Activated CD4-positive, alpha-beta T cell treated with anti-CD3 and anti-CD28 coated beads for 4 hours (primary cell): ENCODE measurements at regions not wholly inside any gene's neighbourhood (a gene's known extent, or its start where the extent isn't known, plus 50 kb on each side); places are given as distances from the start of the nearest gene placed in this dataset.

Experiments used
- DNase-seq, 2 donors: peaks; one replicate each; pipeline ENCODE4 v3.0.0-alpha.2; 2020

- no peak for DNase-seq
Observed at GRCh38 chr1:58976294-58976693, 192.4 kb upstream of the JUN start.

- no peak for DNase-seq
Observed at GRCh38 chr1:58977598-58977997, 193.8 kb upstream of the JUN start.

- DNase-seq, result no peak
Observed at GRCh38 chr1:58978096-58978495, 194.2 kb upstream of the JUN start.

- no peak for DNase-seq
Observed at GRCh38 chr1:58979086-58979485, 195.2 kb upstream of the JUN start.

- no peak for DNase-seq
Observed at GRCh38 chr1:58979677-58980076, 195.8 kb upstream of the JUN start.

GRCh38 chr1:58981392-58981791 lies 197.5 kb upstream of the JUN start:
- DNase-seq, result no peak

GRCh38 chr1:58982259-58982998 lies 198.6 kb upstream of the JUN start:
- DNase-seq, result no peak

GRCh38 chr1:58983162-58983561 lies 199.3 kb upstream of the JUN start:
- no peak for DNase-seq

- DNase-seq, result no peak
Observed at GRCh38 chr1:58983633-58984245, 199.9 kb upstream of the JUN start.

- no peak for DNase-seq
Observed at GRCh38 chr1:58986996-58987767, 203.3 kb upstream of the JUN start.

GRCh38 chr1:58988752-58989151 lies 204.9 kb upstream of the JUN start:
- DNase-seq, result no peak

GRCh38 chr1:58989845-58990244 lies 206.0 kb upstream of the JUN start:
- no peak for DNase-seq

- no peak for DNase-seq
Observed at GRCh38 chr1:58991305-58991704, 207.5 kb upstream of the JUN start.

- no peak for DNase-seq
Observed at GRCh38 chr1:58992643-58993042, 208.8 kb upstream of the JUN start.

GRCh38 chr1:58993403-58993802 lies 209.6 kb upstream of the JUN start:
- DNase-seq, result no peak

- no peak for DNase-seq
Observed at GRCh38 chr1:58994664-58995063, 210.8 kb upstream of the JUN start.

GRCh38 chr1:58996341-58997059 lies 212.7 kb upstream of the JUN start:
- no peak for DNase-seq

GRCh38 chr1:58997060-58997411 lies 213.2 kb upstream of the JUN start:
- DNase-seq, result no peak

GRCh38 chr1:58997637-58998036 lies 213.8 kb upstream of the JUN start:
- no peak for DNase-seq

GRCh38 chr1:58999676-59000075 lies 215.8 kb upstream of the JUN start:
- DNase-seq, result no peak

GRCh38 chr1:59004755-59005154 lies 220.9 kb upstream of the JUN start:
- no peak for DNase-seq

- no peak for DNase-seq
Observed at GRCh38 chr1:59005491-59006288, 221.8 kb upstream of the JUN start.

- DNase-seq, result no peak
Observed at GRCh38 chr1:59006289-59006658, 222.4 kb upstream of the JUN start.
